HCT116 (cell line): ENCODE measurements at regions not wholly inside any gene's neighbourhood (a gene's known extent, or its start where the extent isn't known, plus 50 kb on each side); places are given as distances from the start of the nearest gene placed in this dataset.

Source experiments
- ATAC-seq: fragments of 200-7000 bp; cut with Tn5 transposase; 2 replicates; pipeline ENCODE4 v1.9.1; 2020; ENCODE audit warnings: mild to moderate bottlenecking, moderate library complexity
- BruUV-seq: library from RNA; stranded (reverse); fragments of 400-500 nt; replicated peaks from 2 replicates; lab custom pipeline; 2021; lab: Mats Ljungman, UMichigan
- CTCF ChIA-PET: fragments of 300-600 bp; sonication (Branson Sonifier 250); formaldehyde crosslinking; loops from one replicate; lab custom pipeline; 2021; ENCODE audit warnings: antibody characterized with exemption; lab: Charles Lee
- POLR2A ChIA-PET: fragments of 300-600, 350-600 bp; sonication (Branson Sonifier 250); formaldehyde crosslinking; loops from one replicate; lab custom pipeline; 2021; ENCODE audit warnings: antibody characterized with exemption; lab: Charles Lee
- RAD21 ChIA-PET, 2 experiments: fragments of 300-600 bp; sonication (Branson Sonifier 250); formaldehyde crosslinking; loops; one replicate each; lab custom pipeline; 2023; ENCODE audit warnings: low total read pairs in 2 of 2; ENCODE audit not compliant: uncharacterized antibody in 2 of 2, unreplicated experiment in 2 of 2, low non-redundant PET in 1 of 2; lab: Charles Lee
- DNase-seq: peaks from one replicate; pipeline ENCODE4 v3.0.0-alpha.2; 2010; ENCODE audit warnings: low read depth, low spot score
- H2AFZ ChIP-seq: fragments of 200-600 bp; shearing (Covaris generic), sonication (generic); 2 replicates; pipeline ENCODE4 v1.6.1; 2017; ENCODE audit warnings: low read depth, mixed run types, mixed read lengths, antibody characterized with exemption, low read length; ENCODE audit not compliant: poor library complexity, severe bottlenecking
- H3K27ac ChIP-seq: 2 replicates; pipeline ENCODE4 v1.5.1; 2012; ENCODE audit warnings: low read depth, low read length
- H3K27me3 ChIP-seq: fragments of 200-600 bp; sonication (generic); 2 replicates; pipeline ENCODE4 v1.6.1; 2016; ENCODE audit warnings: mixed run types, low read length, mixed read lengths; ENCODE audit not compliant: insufficient read depth
- H3K36me3 ChIP-seq, 2 experiments: fragments of 200-500 bp in 1 of 2; fragments of 200-600 bp in 1 of 2; sonication (Bioruptor generic) in 1 of 2; sonication (generic) in 1 of 2; 2 replicates each; pipeline versions ENCODE4 v1.5.1 to v1.6.1; 2014 to 2016; ENCODE audit warnings: low read length in 2 of 2, inconsistent platforms in 1 of 2, mixed read lengths in 1 of 2, mixed run types in 1 of 2; ENCODE audit not compliant: insufficient read depth in 2 of 2, control insufficient read depth in 1 of 2
- H3K4me1 ChIP-seq, 2 experiments: fragments of 200-600 bp in 1 of 2; sonication (generic) in 1 of 2; 2 replicates each; pipeline versions ENCODE4 v1.5.1 to v1.6.1; 2012 to 2017; ENCODE audit warnings: low read length in 2 of 2, inconsistent platforms in 1 of 2, mild to moderate bottlenecking in 1 of 2, mixed read lengths in 1 of 2, mixed run types in 1 of 2, moderate library complexity in 1 of 2; ENCODE audit not compliant: insufficient read depth in 2 of 2, control insufficient read depth in 1 of 2
- H3K4me2 ChIP-seq: fragments of 200-600 bp; sonication (generic); 2 replicates; pipeline ENCODE4 v1.6.1; 2017; ENCODE audit warnings: mixed run types, low read length, mixed read lengths
- H3K4me3 ChIP-seq, 2 experiments: fragments of 200-600 bp in 1 of 2; sonication (generic) in 1 of 2; replicated peaks in 1 of 2; 2 replicates each; pipeline ENCODE4 v1.5.1; 2011 to 2016; ENCODE audit warnings: low read length in 2 of 2, control low read depth in 1 of 2, low read depth in 1 of 2, mild to moderate bottlenecking in 1 of 2, mixed read lengths in 1 of 2, mixed run types in 1 of 2
- H3K79me2 ChIP-seq: fragments of 200-600 bp; sonication (generic); 2 replicates; pipeline ENCODE4 v1.6.1; 2017; ENCODE audit warnings: mild to moderate bottlenecking, mixed run types, low read length, moderate library complexity, mixed read lengths; ENCODE audit not compliant: insufficient read depth
- H3K9ac ChIP-seq: fragments of 200-600 bp; sonication (generic); 2 replicates; pipeline ENCODE4 v1.6.1; 2016; ENCODE audit warnings: low read length, mixed read lengths
- H3K9me2 ChIP-seq: fragments of 200-600 bp; sonication (generic), shearing (Covaris generic); 2 replicates; pipeline ENCODE4 v1.6.1; 2017; ENCODE audit warnings: mixed run types, mild to moderate bottlenecking, moderate library complexity; ENCODE audit not compliant: insufficient read depth
- H3K9me3 ChIP-seq, 2 experiments: fragments of 200-500 bp in 1 of 2; fragments of 200-600 bp in 1 of 2; sonication (Bioruptor generic) in 1 of 2; sonication (generic) in 1 of 2; 2 replicates each; pipeline ENCODE4 v1.6.1; 2014 to 2017; ENCODE audit warnings: low read length in 2 of 2, mixed read lengths in 2 of 2, inconsistent platforms in 1 of 2, low read depth in 1 of 2, mild to moderate bottlenecking in 1 of 2, mixed run types in 1 of 2, moderate library complexity in 1 of 2; ENCODE audit not compliant: control insufficient read depth in 1 of 2, insufficient read depth in 1 of 2
- H4K20me1 ChIP-seq: fragments of 200-600 bp; sonication (generic), shearing (Covaris generic); 2 replicates; pipeline ENCODE4 v1.6.1; 2017; ENCODE audit warnings: mixed run types, mild to moderate bottlenecking, moderate library complexity; ENCODE audit not compliant: insufficient read depth
- CBX3 ChIP-seq: IDR thresholded peaks from 2 replicates; pipeline ENCODE4 v1.6.1; 2012; ENCODE audit warnings: low read depth
- CTCF ChIP-seq, 3 experiments: fragments of 200-600 bp in 1 of 3; sonication (generic) in 1 of 3; IDR thresholded peaks in 2 of 3; conservative IDR thresholded peaks in 1 of 3; 2 replicates each; pipeline ENCODE4 v1.5.1; 2012 to 2017; ENCODE audit warnings: low read depth in 2 of 3, low read length in 2 of 3, antibody characterized with exemption in 1 of 3, borderline replicate concordance in 1 of 3, control low read depth in 1 of 3, mild to moderate bottlenecking in 1 of 3, mixed read lengths in 1 of 3, mixed run types in 1 of 3, moderate library complexity in 1 of 3; ENCODE audit not compliant: insufficient read depth in 1 of 3
- EZH2 ChIP-seq: fragments of 200-600 bp; sonication (generic); IDR thresholded peaks from 2 replicates; pipeline ENCODE4 v1.6.1; 2017; ENCODE audit warnings: antibody characterized with exemption, mixed run types
- FOSL1 ChIP-seq: IDR thresholded peaks from 2 replicates; pipeline ENCODE4 v1.6.1; 2012; ENCODE audit warnings: low read depth
- POLR2A ChIP-seq: IDR thresholded peaks from 2 replicates; pipeline ENCODE4 v1.7.0; 2011; ENCODE audit warnings: borderline replicate concordance; ENCODE audit not compliant: insufficient read depth, insufficient read length; ENCODE audit errors: extremely low read depth
- SIN3A ChIP-seq: IDR thresholded peaks from 2 replicates; pipeline ENCODE4 v1.6.1; 2012; ENCODE audit warnings: low read depth
- SP1 ChIP-seq: IDR thresholded peaks from 2 replicates; pipeline ENCODE4 v1.6.1; 2012; ENCODE audit warnings: low read depth
- SRF ChIP-seq: IDR thresholded peaks from 2 replicates; pipeline ENCODE4 v1.6.1; 2012; ENCODE audit warnings: low read depth
- ZBTB33 ChIP-seq: IDR thresholded peaks from 2 replicates; pipeline ENCODE4 v1.6.1; 2011; ENCODE audit warnings: mild to moderate bottlenecking, low read length, moderate library complexity; ENCODE audit not compliant: insufficient replicate concordance; ENCODE audit errors: extremely low read depth
- intact Hi-C: fragments of 100-400 bp; cut with micrococcal nuclease; formaldehyde crosslinking; loops from 2 replicates; pipeline ENCODE4 v1.10.0; 2022
- TF ChIP-seq, protein P1 (sequence below): IDR thresholded peaks from 2 replicates; pipeline ENCODE4 v1.6.1; 2012; ENCODE audit warnings: low read depth

- POLR2A ChIA-PET, result no interaction called here
Observed at GRCh38 chr16:59432896-59433295, 698.8 kb upstream of the GOT2 start.

More at GRCh38 chr16:59432896-59433295, 698.8 kb upstream of the GOT2 start:
- Histone ChIP-seq H3K9ac (no peak overlapping the region), H4K20me1 (no peaks in the 10 kb centered on the region), H3K4me1 (no peaks in the 10 kb centered on the region), H3K27ac (no peak overlapping the region), H2AFZ (no peak overlapping the region), H3K9me3 (peaks cover 6% of the 10 kb centered on the region in 2 experiments; a peak in 2 of 4 replicates), H3K9me2 (no peaks in the 10 kb centered on the region), H3K79me2 (no peaks in the 10 kb centered on the region), H3K4me2 (no peak overlapping the region), H3K36me3 (no peaks in the 10 kb centered on the region), H3K27me3 (no peaks in the 10 kb centered on the region), H3K4me3 (no peak overlapping the region)
- no TSS peak for BruUV-seq
- ChIA-PET RAD21 (no interaction called here), CTCF (no interaction called here)
- TF ChIP-seq POLR2A (no peak), FOSL1 (no peak), SRF (no peak), SIN3A (no peak), SP1 (no peak), CTCF (IDR thresholded peaks at IDR 0.05 in 2 of 3, conservative IDR thresholded peaks at IDR 0.05 in 1 of 3; ENCODE audit: borderline replicate concordance in 1 of 3, insufficient read depth in 1 of 3, low read depth in 2 of 3, low read length in 2 of 3) (no peak), ZBTB33 (no peak), CBX3 (no peak), EZH2 (no peak)
- TF ChIP-seq, protein P1, sequence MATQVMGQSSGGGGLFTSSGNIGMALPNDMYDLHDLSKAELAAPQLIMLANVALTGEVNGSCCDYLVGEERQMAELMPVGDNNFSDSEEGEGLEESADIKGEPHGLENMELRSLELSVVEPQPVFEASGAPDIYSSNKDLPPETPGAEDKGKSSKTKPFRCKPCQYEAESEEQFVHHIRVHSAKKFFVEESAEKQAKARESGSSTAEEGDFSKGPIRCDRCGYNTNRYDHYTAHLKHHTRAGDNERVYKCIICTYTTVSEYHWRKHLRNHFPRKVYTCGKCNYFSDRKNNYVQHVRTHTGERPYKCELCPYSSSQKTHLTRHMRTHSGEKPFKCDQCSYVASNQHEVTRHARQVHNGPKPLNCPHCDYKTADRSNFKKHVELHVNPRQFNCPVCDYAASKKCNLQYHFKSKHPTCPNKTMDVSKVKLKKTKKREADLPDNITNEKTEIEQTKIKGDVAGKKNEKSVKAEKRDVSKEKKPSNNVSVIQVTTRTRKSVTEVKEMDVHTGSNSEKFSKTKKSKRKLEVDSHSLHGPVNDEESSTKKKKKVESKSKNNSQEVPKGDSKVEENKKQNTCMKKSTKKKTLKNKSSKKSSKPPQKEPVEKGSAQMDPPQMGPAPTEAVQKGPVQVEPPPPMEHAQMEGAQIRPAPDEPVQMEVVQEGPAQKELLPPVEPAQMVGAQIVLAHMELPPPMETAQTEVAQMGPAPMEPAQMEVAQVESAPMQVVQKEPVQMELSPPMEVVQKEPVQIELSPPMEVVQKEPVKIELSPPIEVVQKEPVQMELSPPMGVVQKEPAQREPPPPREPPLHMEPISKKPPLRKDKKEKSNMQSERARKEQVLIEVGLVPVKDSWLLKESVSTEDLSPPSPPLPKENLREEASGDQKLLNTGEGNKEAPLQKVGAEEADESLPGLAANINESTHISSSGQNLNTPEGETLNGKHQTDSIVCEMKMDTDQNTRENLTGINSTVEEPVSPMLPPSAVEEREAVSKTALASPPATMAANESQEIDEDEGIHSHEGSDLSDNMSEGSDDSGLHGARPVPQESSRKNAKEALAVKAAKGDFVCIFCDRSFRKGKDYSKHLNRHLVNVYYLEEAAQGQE, result no peak
- ATAC-seq (no peak), DNase-seq (no peak)
- intact Hi-C loops, result no loop called here
